ENCODE measurements at regions not wholly inside any gene's neighbourhood (a gene's known extent, or its start where the extent isn't known, plus 50 kb on each side); places are given as distances from the start of the nearest gene placed in this dataset.
"Not testable (repeated sequence)": the region's sequence is repeated elsewhere in the genome, so short reads cannot be mapped to it uniquely, and the experiment has no call there.

DNA sequence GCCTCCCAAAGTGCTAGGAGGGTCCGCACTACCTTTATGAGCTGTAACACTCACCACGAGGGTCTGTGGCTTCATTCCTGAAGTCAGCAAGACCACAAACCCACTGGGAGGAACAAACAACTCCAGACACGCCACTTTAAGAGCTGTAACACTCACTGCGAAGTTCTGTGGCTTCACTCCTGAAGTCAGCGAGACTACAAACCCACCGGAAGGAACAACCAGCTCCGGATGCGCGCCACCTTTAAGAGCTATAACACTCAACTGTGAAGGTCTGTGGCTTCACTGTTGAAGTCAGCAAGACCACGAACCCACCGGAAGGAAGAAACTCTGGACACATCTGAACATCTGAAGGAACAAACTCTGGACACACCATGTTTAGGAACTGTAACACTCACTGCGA is 152.1 kb upstream of the IL15 start:
- H3K14ac ChIP-seq (ENCODE audit: insufficient read length); H3K9me3 ChIP-seq (ENCODE audit: insufficient read depth in 2 of 2, low read depth in 1 of 2, low read length in 1 of 2); H4K8ac ChIP-seq (ENCODE audit: extremely low read depth, insufficient read depth, low read length); H3K9ac ChIP-seq (replicated peaks in 1 of 4; ENCODE audit: extremely low read depth in 1 of 4, low read depth in 3 of 4, low read length in 3 of 4); H3K36me3 ChIP-seq (ENCODE audit: control insufficient read depth in 2 of 4, insufficient read depth in 4 of 4, low read length in 3 of 4); H3K4ac ChIP-seq (replicated peaks; ENCODE audit: insufficient read length, low read depth, low read length); FAIRE-seq; H3K4me1 ChIP-seq (replicated peaks in 1 of 4; ENCODE audit: control insufficient read depth in 3 of 4, insufficient read depth in 4 of 4, low read length in 3 of 4); H3K27me3 ChIP-seq (replicated peaks in 1 of 4; ENCODE audit: control insufficient read depth in 3 of 4, extremely low read depth in 1 of 4, insufficient read depth in 3 of 4, low read length in 3 of 4); POLR2A ChIA-PET (ENCODE audit: partially characterized antibody); H3K4me3 ChIP-seq (ENCODE audit: extremely low read depth in 1 of 4, insufficient read depth in 2 of 4, low read depth in 3 of 4, low read length in 4 of 4); H2BK20ac ChIP-seq (ENCODE audit: low read length); H2BK120ac ChIP-seq (replicated peaks; ENCODE audit: low read depth, low read length); H4K5ac ChIP-seq (ENCODE audit: insufficient read length, low read depth, low read length); H4K91ac ChIP-seq (replicated peaks; ENCODE audit: insufficient read length, low read length); H3K56ac ChIP-seq (replicated peaks; ENCODE audit: insufficient read length, low read depth, low read length); H4K20me1 ChIP-seq (replicated peaks in 1 of 2; ENCODE audit: control insufficient read depth in 1 of 2, insufficient read depth in 2 of 2, low read length in 2 of 2); H3K23me2 ChIP-seq (ENCODE audit: low read depth, low read length); DNase-seq (ENCODE audit: low read depth in 1 of 2, low spot score in 2 of 2); H2BK5ac ChIP-seq (ENCODE audit: low read depth, low read length); H3K27ac ChIP-seq (ENCODE audit: low read depth, low read length); H3K18ac ChIP-seq (ENCODE audit: extremely low read depth, low read length); H3K79me1 ChIP-seq (ENCODE audit: low read depth, low read length); H2BK15ac ChIP-seq (ENCODE audit: low read length); H2AFZ ChIP-seq (ENCODE audit: low read length); H3K23ac ChIP-seq (ENCODE audit: insufficient read length); H2AK5ac ChIP-seq (ENCODE audit: low read depth, low read length); H3K79me2 ChIP-seq (ENCODE audit: control insufficient read depth in 1 of 2, insufficient read depth in 2 of 2, low read length in 2 of 2); H2BK12ac ChIP-seq (ENCODE audit: low read depth, low read length); H3K4me2 ChIP-seq (ENCODE audit: insufficient read depth in 1 of 2, low read depth in 2 of 2, low read length in 2 of 2): not testable (repeated sequence)
- CTCF ChIA-PET (ENCODE audit: partially characterized antibody) = interaction anchor here (1.2 kb wide), 1 partner anchor 29 kb away, joined by 4 read pairs; no protein-coding TSS in a partner anchor
- WGBS, 2 experiments (ENCODE audit: extremely low coverage in 1 of 2, insufficient coverage in 1 of 2, insufficient read length in 1 of 2, insufficient replicate concordance in 2 of 2, low coverage in 1 of 2, low lambda C conversion rate in 2 of 2, missing lambda C conversion rate in 1 of 2) = 93% methylated on average over 11 of the region's 12 CpGs; no CpG with 5 or more reads in 1 of the 2 experiments

Data from H1 (cell line).